ENCODE measurements at regions not wholly inside any gene's neighbourhood (a gene's known extent, or its start where the extent isn't known, plus 50 kb on each side); places are given as distances from the start of the nearest gene placed in this dataset.

DNA sequence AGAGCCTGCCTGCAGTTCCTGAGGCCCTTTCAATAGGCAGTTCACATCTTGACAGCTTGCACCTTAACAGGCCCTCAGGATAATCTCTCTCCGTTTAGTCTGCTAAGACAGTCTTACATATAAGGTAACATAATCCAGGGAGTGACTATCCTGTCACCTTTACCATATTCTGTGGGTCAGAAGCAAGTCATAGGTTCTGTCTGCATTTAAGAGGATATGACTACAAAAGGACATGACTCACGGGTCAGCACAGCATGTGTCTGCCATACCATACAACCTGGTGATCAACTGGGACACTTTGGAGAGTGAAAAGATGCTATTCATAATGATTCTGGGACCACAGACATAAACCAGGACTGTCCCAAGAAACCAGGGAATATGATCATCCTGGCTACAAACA, 611.1 kb downstream of the SOX6 start:
- TF ChIP-seq POLR2AphosphoS5 (IDR thresholded peaks at IDR 0.05) (no peak), EP300 (IDR thresholded peaks at IDR 0.05) (no peak), POLR2A (IDR thresholded peaks at IDR 0.05) (no peak)
- TF ChIP-seq, protein P1, sequence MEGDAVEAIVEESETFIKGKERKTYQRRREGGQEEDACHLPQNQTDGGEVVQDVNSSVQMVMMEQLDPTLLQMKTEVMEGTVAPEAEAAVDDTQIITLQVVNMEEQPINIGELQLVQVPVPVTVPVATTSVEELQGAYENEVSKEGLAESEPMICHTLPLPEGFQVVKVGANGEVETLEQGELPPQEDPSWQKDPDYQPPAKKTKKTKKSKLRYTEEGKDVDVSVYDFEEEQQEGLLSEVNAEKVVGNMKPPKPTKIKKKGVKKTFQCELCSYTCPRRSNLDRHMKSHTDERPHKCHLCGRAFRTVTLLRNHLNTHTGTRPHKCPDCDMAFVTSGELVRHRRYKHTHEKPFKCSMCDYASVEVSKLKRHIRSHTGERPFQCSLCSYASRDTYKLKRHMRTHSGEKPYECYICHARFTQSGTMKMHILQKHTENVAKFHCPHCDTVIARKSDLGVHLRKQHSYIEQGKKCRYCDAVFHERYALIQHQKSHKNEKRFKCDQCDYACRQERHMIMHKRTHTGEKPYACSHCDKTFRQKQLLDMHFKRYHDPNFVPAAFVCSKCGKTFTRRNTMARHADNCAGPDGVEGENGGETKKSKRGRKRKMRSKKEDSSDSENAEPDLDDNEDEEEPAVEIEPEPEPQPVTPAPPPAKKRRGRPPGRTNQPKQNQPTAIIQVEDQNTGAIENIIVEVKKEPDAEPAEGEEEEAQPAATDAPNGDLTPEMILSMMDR (IDR thresholded peaks at IDR 0.05): no peak
